Left renal cortex interstitium (tissue), 4 donors: ENCODE measurements at regions not wholly inside any gene's neighbourhood (a gene's known extent, or its start where the extent isn't known, plus 50 kb on each side); places are given as distances from the start of the nearest gene placed in this dataset.

Experiments
- DNase-seq, 4 donors: peaks; one replicate each; pipeline ENCODE4 v3.0.0-alpha.2; 2013; ENCODE audit warnings: low read depth in 4 of 4, low spot score in 2 of 4, missing footprints in 1 of 4

GRCh38 chr2:186068139-186068801, 329.7 kb downstream of the FSIP2 start:
- no peak for DNase-seq

DNA sequence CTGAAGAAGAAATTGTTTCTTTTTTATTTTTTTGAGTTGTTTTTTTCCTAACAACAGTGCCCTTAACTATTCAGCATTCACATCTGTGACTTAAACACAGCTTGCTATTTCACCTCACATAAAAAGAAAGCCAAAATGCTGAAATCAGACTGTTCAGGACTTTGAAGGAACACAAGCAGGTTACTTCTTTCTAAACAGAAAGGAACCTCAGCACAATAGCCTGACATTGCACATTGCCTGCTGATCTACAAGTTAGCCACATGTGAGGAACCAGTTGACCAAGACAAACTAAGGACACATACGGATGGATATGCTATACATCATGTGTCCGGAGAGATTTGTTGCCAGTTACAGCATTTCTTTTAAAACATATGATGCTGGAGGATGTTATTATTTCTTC, 331.1 kb downstream of the FSIP2 start:
- DNase-seq = no peak

GRCh38 chr2:186085226-186085625, 346.6 kb downstream of the FSIP2 start:
- DNase-seq = no peak

- no peak for DNase-seq
These were observed 354.6 kb downstream of the FSIP2 start for GRCh38 chr2:186093174-186093573.

DNA sequence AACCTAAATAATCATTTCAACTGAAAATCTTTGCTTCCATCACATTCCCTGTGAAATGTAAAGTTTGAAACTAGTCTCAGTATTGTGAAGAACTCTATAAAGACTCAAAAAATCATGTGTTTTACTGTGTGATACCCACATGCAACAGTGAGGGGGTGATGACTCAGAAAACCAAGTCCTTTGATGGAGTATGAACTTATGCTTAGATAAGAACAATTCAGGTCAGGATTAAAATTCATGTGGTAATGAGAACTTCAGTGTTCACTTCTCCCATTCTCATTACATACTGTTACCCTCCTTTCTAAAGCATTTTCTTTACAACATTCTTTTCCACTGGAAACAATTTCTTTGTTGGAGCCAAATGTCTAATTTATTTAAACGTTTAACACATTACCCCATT, 360.2 kb downstream of the FSIP2 start:
- no peak for DNase-seq

GRCh38 chr2:186099826-186100225, 361.2 kb downstream of the FSIP2 start:
- no peak for DNase-seq

- no peak for DNase-seq
These were observed 362.0 kb downstream of the FSIP2 start for GRCh38 chr2:186100636-186101035.

DNA sequence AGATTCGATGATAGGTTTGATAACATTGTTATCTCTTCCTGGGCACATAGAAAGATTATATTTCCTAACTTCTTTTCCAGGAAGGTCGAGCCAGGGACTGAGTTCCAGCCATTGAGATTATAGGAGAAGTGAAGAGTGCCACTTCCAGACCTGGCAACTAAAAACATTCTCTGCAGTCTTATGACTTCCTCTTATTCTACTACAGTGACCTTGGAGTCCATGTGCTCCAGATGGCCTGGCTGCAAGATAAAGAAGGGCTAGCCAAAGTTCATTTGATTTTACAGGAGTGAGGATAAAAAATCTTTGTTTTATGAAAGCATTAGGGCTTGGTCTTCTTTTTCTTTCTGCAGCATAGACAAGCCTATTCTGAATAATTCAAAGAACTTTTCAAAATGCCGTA, 363.0 kb downstream of the FSIP2 start:
- no peak for DNase-seq

DNA sequence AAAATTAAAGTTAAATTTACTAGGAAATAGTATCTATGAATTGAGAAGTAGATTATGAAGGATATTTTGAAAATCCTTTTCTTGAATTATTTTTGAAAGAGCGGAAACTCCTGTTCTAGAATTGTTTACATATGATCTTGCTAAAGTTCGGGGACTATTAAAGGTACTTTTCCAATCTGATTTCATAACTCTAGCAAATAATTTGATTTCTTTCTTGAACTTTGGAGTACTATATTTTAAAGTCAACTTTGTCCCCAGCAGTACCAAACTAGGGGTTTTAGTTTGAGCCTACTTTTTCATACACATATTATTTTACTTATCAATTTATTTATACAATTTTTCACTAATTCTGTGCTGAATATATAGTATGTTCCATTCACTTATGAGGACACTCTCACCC, 364.7 kb downstream of the FSIP2 start:
- DNase-seq = no peak

GRCh38 chr2:186105016-186105724, 366.6 kb downstream of the FSIP2 start:
- no peak for DNase-seq

DNA sequence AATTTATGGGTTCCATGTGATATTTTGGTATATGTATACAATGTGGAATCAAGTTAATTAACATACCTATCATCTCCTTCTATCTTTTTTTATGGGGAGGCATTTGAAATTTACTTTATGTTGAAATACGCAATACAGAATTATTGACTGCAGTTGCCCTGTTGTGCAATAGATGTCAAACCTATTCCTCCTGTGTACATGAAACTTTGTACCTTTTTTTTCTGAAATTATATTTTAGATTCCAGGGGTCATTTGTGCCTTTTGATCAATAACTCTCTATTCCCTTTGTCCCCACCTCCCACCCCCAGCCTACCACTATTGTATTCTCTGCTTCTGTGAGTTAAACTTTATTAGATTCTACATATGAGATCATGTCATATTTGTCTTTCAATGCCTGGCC, 369.9 kb downstream of the FSIP2 start:
- DNase-seq = no peak

- DNase-seq = no peak
These were observed 372.8 kb upstream of the ZC3H15 start for GRCh38 chr2:186113284-186113683.

DNA sequence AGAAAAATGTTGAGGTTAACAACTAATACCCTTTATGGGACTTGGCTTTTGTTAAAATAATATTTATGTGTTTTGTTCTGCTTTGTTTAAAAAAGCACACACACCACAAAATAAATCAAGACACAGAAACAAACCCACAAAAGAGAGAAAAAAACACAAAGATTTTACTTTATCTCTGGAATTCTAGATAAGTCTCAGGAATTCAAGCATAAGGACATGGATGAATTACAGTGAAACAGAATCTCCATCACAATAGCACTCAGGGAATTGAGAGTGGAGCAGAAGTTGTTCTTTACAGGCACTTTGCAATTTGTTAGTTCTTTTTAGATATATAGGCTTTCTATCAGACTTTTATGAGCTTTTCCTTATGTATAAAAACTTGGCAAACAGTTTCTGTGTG, 360.9 kb upstream of the ZC3H15 start:
- no peak for DNase-seq

DNA sequence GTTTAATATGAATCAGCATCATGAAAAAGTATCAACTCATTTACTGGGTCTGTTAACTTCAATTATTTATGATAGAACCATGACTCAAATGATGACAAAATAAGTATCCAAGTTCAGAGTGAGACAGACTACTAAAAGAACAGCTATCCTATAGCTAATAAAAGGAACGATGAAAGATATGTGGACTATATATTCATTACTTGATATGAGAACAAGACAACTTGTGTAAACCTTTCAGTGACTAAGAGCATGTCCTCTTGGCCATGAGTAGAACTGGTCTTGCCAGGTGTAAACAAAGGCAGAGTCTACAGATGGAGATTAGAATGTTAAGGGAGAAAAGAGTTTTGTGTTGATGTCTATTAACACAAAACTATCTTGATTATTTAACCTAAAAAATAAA, 360.4 kb upstream of the ZC3H15 start:
- no peak for DNase-seq

DNA sequence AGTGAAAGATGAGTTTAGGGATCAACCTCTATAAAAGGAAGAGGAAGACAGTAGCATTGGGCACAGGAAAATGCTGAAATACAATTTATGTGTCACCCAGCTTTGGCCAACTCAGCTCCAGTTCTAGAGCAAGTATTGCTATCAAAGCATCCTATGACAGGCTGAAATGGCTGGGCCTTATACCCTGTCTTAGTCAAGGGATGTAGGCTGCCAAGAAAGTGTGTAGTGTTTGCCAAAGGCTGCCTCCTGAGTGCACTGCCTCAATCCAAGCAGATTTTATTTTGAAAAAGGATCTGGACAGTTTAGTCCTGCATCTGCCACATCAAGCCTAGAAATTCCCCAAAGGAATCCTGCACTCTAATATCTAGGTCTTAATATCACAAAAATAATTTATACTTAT, 359.9 kb upstream of the ZC3H15 start:
- no peak for DNase-seq

DNA sequence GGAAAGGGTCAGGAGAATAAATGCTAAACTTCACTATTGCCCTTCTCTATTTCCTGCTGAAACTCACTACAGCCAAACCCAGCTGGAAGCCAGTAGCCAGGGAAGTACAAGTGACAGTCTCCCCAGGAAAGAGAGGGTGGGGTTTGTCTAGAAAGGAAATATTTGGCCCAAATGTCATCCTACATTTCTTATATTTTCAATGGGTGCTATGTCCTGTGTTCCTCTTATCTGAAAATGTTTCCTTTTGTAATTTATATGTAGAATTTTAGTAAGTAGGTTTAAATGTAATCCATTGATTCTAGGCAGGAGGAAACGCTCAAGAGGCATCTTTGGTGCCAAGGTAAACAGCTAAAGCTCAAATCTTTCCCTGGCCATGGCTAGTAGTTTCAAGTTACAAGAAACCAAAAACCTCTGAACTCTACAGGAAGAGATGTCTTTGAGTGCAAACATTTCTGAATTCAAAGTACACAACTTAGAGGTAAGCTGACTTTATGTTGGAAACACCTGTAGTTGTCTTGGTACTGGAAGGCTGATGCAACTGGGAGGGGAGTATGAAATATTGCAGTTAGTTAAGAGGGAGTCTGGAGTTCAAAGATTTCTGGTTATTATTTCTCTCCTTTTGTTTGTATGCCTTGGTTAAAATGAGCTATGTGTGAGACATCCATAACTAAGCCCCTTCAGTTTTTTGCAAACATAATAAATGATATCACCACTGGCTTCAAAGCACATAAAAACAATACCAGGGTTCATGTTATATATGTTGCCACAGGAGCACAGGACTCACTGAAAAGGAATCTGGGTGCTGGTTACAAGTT, 356.1 kb upstream of the ZC3H15 start:
- DNase-seq = no peak

DNA sequence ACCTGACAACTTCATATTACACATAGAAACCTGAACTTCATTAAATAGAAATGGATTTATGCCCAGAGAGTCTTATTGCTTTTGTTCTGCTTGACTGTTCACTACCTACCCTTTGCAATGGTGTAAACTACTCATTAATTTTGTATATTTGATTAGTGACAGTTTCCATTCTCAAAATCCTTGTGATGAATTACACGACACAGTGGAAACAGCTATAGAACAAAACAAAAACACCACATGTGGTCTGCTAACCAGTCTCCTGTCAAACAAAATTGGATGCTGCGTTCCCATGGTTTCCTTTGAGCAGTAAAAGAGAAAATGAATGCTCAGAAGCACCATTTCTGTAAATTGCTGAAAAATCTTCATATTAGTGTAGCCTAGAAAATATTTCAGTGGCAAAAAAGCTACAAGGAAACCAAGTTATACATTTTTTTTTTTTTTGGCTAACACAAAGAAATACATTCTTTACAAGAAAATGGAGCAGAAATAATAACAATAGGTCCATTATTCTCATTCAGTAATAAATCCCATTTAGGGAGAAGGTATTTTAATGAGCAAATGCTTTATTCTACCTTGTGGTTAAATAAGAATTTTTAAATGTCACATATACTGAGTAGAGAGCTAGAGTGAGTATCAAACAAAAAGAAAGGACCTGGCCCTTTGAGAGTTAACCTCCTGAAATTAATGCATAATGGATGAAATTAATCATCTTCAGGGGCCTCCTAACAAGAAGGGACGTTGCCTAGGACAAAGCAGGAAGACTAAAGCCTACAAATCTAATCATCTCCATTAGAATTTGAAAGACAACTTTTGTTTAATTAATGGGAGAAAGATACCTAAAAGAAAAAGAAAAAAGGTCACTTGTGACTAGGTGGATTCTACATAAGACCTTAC, 355.1 kb upstream of the ZC3H15 start:
- no peak for DNase-seq

- no peak for DNase-seq
These were observed 350.4 kb upstream of the ZC3H15 start for GRCh38 chr2:186135686-186136085.

DNA sequence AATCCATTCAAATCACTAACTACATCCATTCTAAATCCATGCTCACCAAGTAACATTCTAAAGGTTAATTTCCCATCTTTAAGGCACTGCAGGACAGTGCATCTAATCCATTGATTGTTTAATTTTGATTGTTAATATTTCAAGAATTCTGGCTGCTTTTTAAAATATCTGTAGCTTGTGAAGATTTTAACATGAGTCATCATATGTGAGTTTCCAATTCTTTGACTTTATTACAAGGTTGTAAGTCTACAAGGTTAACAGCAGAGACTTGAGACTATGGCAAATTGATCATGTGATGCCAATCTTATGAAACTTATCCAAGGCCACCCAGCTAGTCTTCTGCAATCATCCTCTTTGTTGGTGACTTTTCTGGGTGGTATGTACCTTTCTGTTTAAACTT, 349.2 kb upstream of the ZC3H15 start:
- DNase-seq = no peak

GRCh38 chr2:186138845-186139244, 347.2 kb upstream of the ZC3H15 start:
- DNase-seq = peak in 2 of 4 donors; percentile 14 to 24

GRCh38 chr2:186159101-186159500, 327.0 kb upstream of the ZC3H15 start:
- DNase-seq = no peak
